GM12878 (cell line): ENCODE measurements at regions not wholly inside any gene's neighbourhood (a gene's known extent, or its start where the extent isn't known, plus 50 kb on each side); places are given as distances from the start of the nearest gene placed in this dataset.

Experiments
- ATAC-seq: fragments of 200-7000 bp; cut with Tn5 transposase; 3 replicates; pipeline ENCODE4 v1.9.1; 2020; ENCODE audit warnings: mild to moderate bottlenecking, moderate library complexity
- BruUV-seq: library from RNA; stranded (reverse); fragments of 400-500 nt; replicated peaks from 2 replicates; lab custom pipeline; 2021; lab: Mats Ljungman, UMichigan
- CTCF ChIA-PET: fragments of 300-600 bp; sonication (Branson Sonifier 250); formaldehyde crosslinking; extraction: SDS; loops from one replicate; lab custom pipeline; 2021; ENCODE audit warnings: inconsistent platforms; lab: Yijun Ruan, JAX
- POLR2A ChIA-PET: fragments of 350-600 bp; formaldehyde crosslinking; extraction: SDS; loops from one replicate; lab custom pipeline; 2021; ENCODE audit warnings: inconsistent platforms; lab: Charles Lee
- RAD21 ChIA-PET: fragments of 300-600 bp; sonication (Branson Sonifier 250); formaldehyde crosslinking; loops from one replicate; lab custom pipeline; 2023; ENCODE audit warnings: antibody characterized with exemption; ENCODE audit not compliant: unreplicated experiment; lab: Charles Lee
- SMC1A ChIA-PET: fragments of 300-600 bp; sonication (Branson Sonifier 250); formaldehyde crosslinking; loops from one replicate; lab custom pipeline; 2023; ENCODE audit not compliant: unreplicated experiment, uncharacterized antibody; lab: Charles Lee
- DNase-seq: peaks from one replicate; pipeline ENCODE4 v3.0.0-alpha.2; 2011; ENCODE audit warnings: low read depth, low spot score
- FAIRE-seq: peaks from 3 replicates; lab custom pipeline; 2011; peaks lifted over from hg19 to GRCh38; lab: Jason Lieb, UNC
- H2AFZ ChIP-seq: 2 replicates; pipeline ENCODE4 v1.6.0; 2011; ENCODE audit warnings: low read depth, low read length, control low read depth; ENCODE audit not compliant: control insufficient read depth
- H3K27ac ChIP-seq: 2 replicates; pipeline ENCODE4 v1.5.1; 2011; ENCODE audit warnings: control low read depth; ENCODE audit not compliant: control insufficient read depth, insufficient read depth
- H3K27me3 ChIP-seq, 2 experiments: replicated peaks in 1 of 2; 2 replicates each; pipeline versions ENCODE4 v1.6.0 to v1.6.1; 2011; ENCODE audit warnings: low read length in 1 of 2; ENCODE audit not compliant: control insufficient read depth in 2 of 2, insufficient read depth in 2 of 2
- H3K36me3 ChIP-seq, 2 experiments: 2 replicates each; pipeline ENCODE4 v1.5.1; 2011; ENCODE audit warnings: low read length in 1 of 2; ENCODE audit not compliant: control insufficient read depth in 2 of 2, insufficient read depth in 2 of 2
- H3K4me1 ChIP-seq: 2 replicates; pipeline ENCODE4 v1.6.1; 2011; ENCODE audit warnings: mild to moderate bottlenecking, low read length, moderate library complexity, mixed read lengths; ENCODE audit not compliant: control insufficient read depth, insufficient read depth
- H3K4me2 ChIP-seq: 2 replicates; pipeline ENCODE4 v1.6.0; 2011; ENCODE audit warnings: control low read depth; ENCODE audit not compliant: control insufficient read depth, insufficient read depth
- H3K4me3 ChIP-seq: fragments of 200-600 bp; sonication (generic); 2 replicates; pipeline ENCODE4 v1.5.1; 2016
- H3K79me2 ChIP-seq: 2 replicates; pipeline ENCODE4 v1.6.0; 2011; ENCODE audit warnings: low read length; ENCODE audit not compliant: control insufficient read depth, insufficient read depth
- H3K9ac ChIP-seq: 2 replicates; pipeline ENCODE4 v1.8.0; 2011; ENCODE audit warnings: low read length, control low read depth, mixed read lengths; ENCODE audit not compliant: control insufficient read depth, insufficient read depth
- H3K9me3 ChIP-seq: replicated peaks from 3 replicates; pipeline ENCODE4 v1.5.1; 2011; ENCODE audit warnings: mild to moderate bottlenecking, low read length; ENCODE audit not compliant: control insufficient read depth, insufficient read depth
- H4K20me1 ChIP-seq: 2 replicates; pipeline ENCODE4 v1.6.0; 2011; ENCODE audit not compliant: control insufficient read depth, insufficient read depth
- BCL11A ChIP-seq: IDR thresholded peaks from 2 replicates; pipeline ENCODE4 v1.6.1; 2011; ENCODE audit warnings: low read depth, low read length
- ELK1 ChIP-seq: IDR thresholded peaks from 2 replicates; pipeline ENCODE4 v1.6.1; 2012; ENCODE audit warnings: low read depth, low read length, improper control_type of control experiment
- HDAC2 ChIP-seq: fragments of 200-600 bp; sonication (generic); IDR thresholded peaks from 2 replicates; pipeline ENCODE4 v1.6.1; 2017
- HDGF ChIP-seq: fragments of 450-650 bp; IDR thresholded peaks from 2 replicates; pipeline ENCODE4 v1.6.1; 2016; ENCODE audit warnings: antibody characterized with exemption
- MTA2 ChIP-seq: fragments of 450-650 bp; IDR thresholded peaks from 2 replicates; pipeline ENCODE4 v1.6.1; 2016; ENCODE audit warnings: low read depth, mild to moderate bottlenecking, moderate library complexity
- RUNX3 ChIP-seq: IDR thresholded peaks from 2 replicates; pipeline ENCODE4 v1.6.1; 2012; ENCODE audit warnings: low read length, inconsistent platforms
- SIX5 ChIP-seq: IDR thresholded peaks from 2 replicates; pipeline ENCODE4 v1.6.1; 2011; ENCODE audit warnings: mild to moderate bottlenecking, low read depth, low read length, moderate library complexity; ENCODE audit not compliant: severe bottlenecking
- ZBED1 ChIP-seq: IDR thresholded peaks from 2 replicates; pipeline ENCODE4 v1.6.1; 2016; ENCODE audit warnings: borderline replicate concordance
- ZNF24 ChIP-seq: fragments of 450-650 bp; IDR thresholded peaks from 2 replicates; pipeline ENCODE4 v1.6.1; 2017; ENCODE audit warnings: antibody characterized with exemption, mild to moderate bottlenecking
- WGBS: methylation state at CpG from one replicate; pipeline ENCODE4 v1.1.6; 2016; ENCODE audit warnings: low lambda C conversion rate; ENCODE audit not compliant: insufficient replicate concordance, insufficient coverage; ENCODE audit errors: missing lambda C conversion rate; 5-methylcytosine and 5-hydroxymethylcytosine counted together
- in situ Hi-C: fragments of 300-500 bp; cut with MboI; formaldehyde crosslinking; loops from 9 replicates; pipeline ENCODE4 v1.14.3; 2018; ENCODE audit warnings: mixed read lengths
- intact Hi-C: fragments of 100-400 bp; cut with micrococcal nuclease; formaldehyde crosslinking; loops from one replicate; pipeline ENCODE4 v1.14.2; 2022; ENCODE audit not compliant: unreplicated experiment

GRCh38 chr1:172751683-172752082 is 92.8 kb downstream of the FASLG start:
- no peak overlapping the region for H3K27ac ChIP-seq
- ChIA-PET SMC1A (interaction anchor here (1.2 kb wide), 1 partner anchor 450 kb away, joined by 6 read pairs; no protein-coding TSS in a partner anchor), RAD21 (interaction anchor here (1.3 to 1.7 kb wide), 2 partner anchors 67 to 74 kb away, joined by 3 to 4 read pairs; no protein-coding TSS in a partner anchor), CTCF (interaction anchor here (1.8 to 3.0 kb wide), 2 partner anchors 75 to 451 kb away, joined by 6 to 17 read pairs; no protein-coding TSS in a partner anchor), POLR2A (no interaction called here)
- in situ Hi-C loops (no loop called here), intact Hi-C loops (no loop called here)
- H3K36me3 ChIP-seq: no peaks in the 10 kb centered on the region
- no peaks in the 10 kb centered on the region; the same call in 2 of the 3 replicates for H3K9me3 ChIP-seq
- H3K27me3 ChIP-seq: peaks cover 0 to 6% of the 10 kb centered on the region in 2 experiments; a peak in 2 of 4 replicates
- DNase-seq (no peak), FAIRE-seq (no peak), ATAC-seq (no peak)
- no peaks in the 10 kb centered on the region for H3K79me2 ChIP-seq
- H3K4me1 ChIP-seq: peaks cover 3% of the 10 kb centered on the region; the same call in 1 of the 2 replicates
- H3K4me3 ChIP-seq: no peak overlapping the region
- H3K4me2 ChIP-seq: no peak overlapping the region
- H2AFZ ChIP-seq: no peak overlapping the region
- 22% methylated on average over 1 of the region's 1 CpG for WGBS
- H3K9ac ChIP-seq: no peak overlapping the region
- BruUV-seq: no TSS peak
- H4K20me1 ChIP-seq: no peaks in the 10 kb centered on the region
- TF ChIP-seq HDAC2 (no peak), HDGF (no peak), ZBED1 (no peak)

- ChIA-PET CTCF (interaction anchor here (0.7 to 2.2 kb wide), 4 partner anchors 9 to 459 kb away, joined by 6 to 9 read pairs (median 8); no protein-coding TSS in a partner anchor), POLR2A (no interaction called here), SMC1A (interaction anchor here (0.7 to 2.1 kb wide), 6 partner anchors 9 to 448 kb away, joined by 3 to 8 read pairs (median 5); no protein-coding TSS in a partner anchor), RAD21 (interaction anchor here (0.7 to 1.4 kb wide), 3 partner anchors 73 to 449 kb away, joined by 3 to 5 read pairs (median 4); no protein-coding TSS in a partner anchor)
- TF ChIP-seq ZNF24 (no peak), MTA2 (peak; percentile 15; the same call in 1 of the 2 replicates), RUNX3 (peak; percentile 54), SIX5 (no peak), BCL11A (peak; percentile 49), ELK1 (no peak)
- DNase-seq: no peak
- intact Hi-C loops (no loop called here), in situ Hi-C loops (no loop called here)
- peak overlapping the region; percentile 28; the same call in 1 of the 2 replicates for H3K4me2 ChIP-seq
- ATAC-seq: no peak; the same call in none of the 3 replicates
- H3K79me2 ChIP-seq: no peaks in the 10 kb centered on the region
- no peak for FAIRE-seq
- H3K9ac ChIP-seq: no peak overlapping the region
- H3K27me3 ChIP-seq: peaks cover 1 to 15% of the 10 kb centered on the region in 2 experiments; a peak in 3 of 4 replicates
- no TSS peak for BruUV-seq
- WGBS: 0% methylated on average over 2 of the region's 2 CpGs
- H2AFZ ChIP-seq: no peak overlapping the region
- H3K4me1 ChIP-seq: no peaks in the 10 kb centered on the region
- no peaks in the 10 kb centered on the region; the same call in 2 of the 3 replicates for H3K9me3 ChIP-seq
- H3K4me3 ChIP-seq: no peak overlapping the region
- H3K27ac ChIP-seq: no peak overlapping the region
- H4K20me1 ChIP-seq: no peaks in the 10 kb centered on the region
- no peaks in the 10 kb centered on the region for H3K36me3 ChIP-seq
These were observed 95.1 kb downstream of the FASLG start for GRCh38 chr1:172753964-172754363.
